IMR-90 (cell line): ENCODE measurements at regions not wholly inside any gene's neighbourhood (a gene's known extent, or its start where the extent isn't known, plus 50 kb on each side); places are given as distances from the start of the nearest gene placed in this dataset.

ENCODE experiments used
- BHLHE40 ChIP-seq: fragments of 150-350 bp; IDR thresholded peaks from 2 replicates; pipeline ENCODE4 v1.6.1; 2016; ENCODE audit warnings: mild to moderate bottlenecking, low read depth, low read length
- CHD1 ChIP-seq: IDR thresholded peaks from 2 replicates; pipeline ENCODE4 v1.6.1; 2012; ENCODE audit warnings: low read depth, low read length, improper control_type of control experiment
- FOS ChIP-seq: fragments of 150-350 bp; IDR thresholded peaks from 2 replicates; pipeline ENCODE4 v1.6.1; 2016; ENCODE audit warnings: low read depth, low read length
- MXI1 ChIP-seq: IDR thresholded peaks from 2 replicates; pipeline ENCODE4 v1.6.1; 2012; ENCODE audit warnings: low read depth, mild to moderate bottlenecking, low read length, moderate library complexity, borderline replicate concordance
- POLR2A ChIP-seq: IDR thresholded peaks from 2 replicates; pipeline ENCODE4 v1.6.1; 2012; ENCODE audit warnings: mild to moderate bottlenecking, low read depth, low read length
- RAD21 ChIP-seq: IDR thresholded peaks from 2 replicates; pipeline ENCODE4 v1.6.1; 2012; ENCODE audit warnings: low read length, improper control_type of control experiment
- TF ChIP-seq, protein P1 (sequence below): conservative IDR thresholded peaks from 2 replicates; pipeline ENCODE4 v1.5.1; 2012; ENCODE audit warnings: mild to moderate bottlenecking, low read depth, low read length, improper control_type of control experiment
- TF ChIP-seq, protein P2 (sequence below): fragments of 150-350 bp; IDR thresholded peaks from 2 replicates; pipeline ENCODE4 v1.6.1; 2016; ENCODE audit warnings: low read depth, mild to moderate bottlenecking, low read length, moderate library complexity, borderline replicate concordance

DNA sequence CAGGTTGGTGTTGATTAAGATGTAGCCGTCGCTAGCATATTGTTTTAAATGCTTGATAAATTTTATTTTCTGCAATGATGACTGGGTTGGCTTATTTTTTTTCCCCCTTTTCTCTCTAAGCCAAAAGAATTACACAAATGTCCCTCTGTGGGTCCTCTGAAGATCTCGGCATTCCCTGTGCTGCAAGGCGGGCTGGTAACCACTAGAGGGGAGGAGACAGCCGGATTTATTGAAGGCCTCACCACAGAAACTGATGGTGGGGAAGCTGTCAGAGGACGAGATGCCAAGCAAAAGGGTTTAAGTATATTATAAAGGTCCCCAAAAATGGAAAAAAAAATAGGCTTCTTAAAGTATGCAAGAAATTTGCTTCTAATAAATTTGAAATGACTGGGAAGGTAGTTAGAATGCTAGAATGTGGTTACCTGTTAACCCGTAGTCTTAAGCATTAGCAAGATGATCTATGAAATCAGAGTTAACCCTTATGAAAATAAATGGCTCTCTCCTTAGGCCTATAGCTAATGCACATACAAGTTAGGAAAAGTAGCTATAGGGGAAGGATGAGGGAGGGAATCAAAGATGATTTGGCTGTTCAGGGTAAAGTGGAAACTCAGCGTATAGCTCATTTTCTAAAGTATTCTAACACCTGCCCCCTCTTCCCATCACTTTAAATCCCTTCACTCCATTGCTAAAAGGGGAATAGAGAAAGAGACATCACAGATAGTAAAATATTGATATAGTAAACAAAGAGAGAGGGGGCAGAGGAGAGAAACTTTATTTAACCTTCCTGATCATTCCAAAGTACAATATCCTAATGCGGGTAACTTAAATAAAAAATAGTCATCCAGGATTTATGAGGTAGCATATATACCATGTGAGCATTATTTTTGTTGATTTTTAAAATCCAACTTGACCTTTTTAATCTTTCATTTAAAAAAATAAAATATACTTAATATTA, 894.5 kb upstream of the POU3F3 start:
- TF ChIP-seq RAD21 (no peak), POLR2A (no peak), MXI1 (no peak), FOS (no peak), BHLHE40 (no peak), CHD1 (no peak)
- TF ChIP-seq, protein P1, sequence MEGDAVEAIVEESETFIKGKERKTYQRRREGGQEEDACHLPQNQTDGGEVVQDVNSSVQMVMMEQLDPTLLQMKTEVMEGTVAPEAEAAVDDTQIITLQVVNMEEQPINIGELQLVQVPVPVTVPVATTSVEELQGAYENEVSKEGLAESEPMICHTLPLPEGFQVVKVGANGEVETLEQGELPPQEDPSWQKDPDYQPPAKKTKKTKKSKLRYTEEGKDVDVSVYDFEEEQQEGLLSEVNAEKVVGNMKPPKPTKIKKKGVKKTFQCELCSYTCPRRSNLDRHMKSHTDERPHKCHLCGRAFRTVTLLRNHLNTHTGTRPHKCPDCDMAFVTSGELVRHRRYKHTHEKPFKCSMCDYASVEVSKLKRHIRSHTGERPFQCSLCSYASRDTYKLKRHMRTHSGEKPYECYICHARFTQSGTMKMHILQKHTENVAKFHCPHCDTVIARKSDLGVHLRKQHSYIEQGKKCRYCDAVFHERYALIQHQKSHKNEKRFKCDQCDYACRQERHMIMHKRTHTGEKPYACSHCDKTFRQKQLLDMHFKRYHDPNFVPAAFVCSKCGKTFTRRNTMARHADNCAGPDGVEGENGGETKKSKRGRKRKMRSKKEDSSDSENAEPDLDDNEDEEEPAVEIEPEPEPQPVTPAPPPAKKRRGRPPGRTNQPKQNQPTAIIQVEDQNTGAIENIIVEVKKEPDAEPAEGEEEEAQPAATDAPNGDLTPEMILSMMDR, result no peak
- TF ChIP-seq, protein P2, sequence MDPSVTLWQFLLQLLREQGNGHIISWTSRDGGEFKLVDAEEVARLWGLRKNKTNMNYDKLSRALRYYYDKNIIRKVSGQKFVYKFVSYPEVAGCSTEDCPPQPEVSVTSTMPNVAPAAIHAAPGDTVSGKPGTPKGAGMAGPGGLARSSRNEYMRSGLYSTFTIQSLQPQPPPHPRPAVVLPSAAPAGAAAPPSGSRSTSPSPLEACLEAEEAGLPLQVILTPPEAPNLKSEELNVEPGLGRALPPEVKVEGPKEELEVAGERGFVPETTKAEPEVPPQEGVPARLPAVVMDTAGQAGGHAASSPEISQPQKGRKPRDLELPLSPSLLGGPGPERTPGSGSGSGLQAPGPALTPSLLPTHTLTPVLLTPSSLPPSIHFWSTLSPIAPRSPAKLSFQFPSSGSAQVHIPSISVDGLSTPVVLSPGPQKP, result no peak
